ENCODE measurements at regions not wholly inside any gene's neighbourhood (a gene's known extent, or its start where the extent isn't known, plus 50 kb on each side); places are given as distances from the start of the nearest gene placed in this dataset.

GRCh38 chr4:171142045-171142444 lies 671.2 kb upstream of the GALNTL6 start:
- no peak for DNase-seq

- no peak for DNase-seq
Observed at GRCh38 chr4:171130256-171130801, 682.9 kb upstream of the GALNTL6 start.

- no peak for DNase-seq
Observed at GRCh38 chr4:171118091-171118490, 695.1 kb upstream of the GALNTL6 start.

- no peak for DNase-seq
Observed at GRCh38 chr4:171117457-171117856, 695.7 kb upstream of the GALNTL6 start.

GRCh38 chr4:171101845-171102244 lies 711.4 kb upstream of the GALNTL6 start:
- DNase-seq, result no peak

- DNase-seq, result no peak
Observed at GRCh38 chr4:171087089-171087488, 726.1 kb upstream of the GALNTL6 start.

- DNase-seq, result no peak
Observed at GRCh38 chr4:171067422-171067821, 745.8 kb upstream of the GALNTL6 start.

GRCh38 chr4:171049380-171049779 lies 763.8 kb upstream of the GALNTL6 start:
- DNase-seq, result no peak

- DNase-seq, result no peak
Observed at GRCh38 chr4:171042989-171043524, 770.1 kb upstream of the GALNTL6 start.

GRCh38 chr4:171035909-171036308 lies 777.3 kb upstream of the GALNTL6 start:
- DNase-seq, result no peak

- DNase-seq, result no peak
Observed at GRCh38 chr4:171031338-171031737, 781.9 kb upstream of the GALNTL6 start.

GRCh38 chr4:171025776-171026175 lies 787.4 kb upstream of the GALNTL6 start:
- DNase-seq, result no peak

GRCh38 chr4:171025343-171025742 lies 787.9 kb upstream of the GALNTL6 start:
- no peak for DNase-seq

- DNase-seq, result no peak
Observed at GRCh38 chr4:171024720-171025303, 788.4 kb upstream of the GALNTL6 start.

- DNase-seq, result no peak
Observed at GRCh38 chr4:171022824-171023230, 790.4 kb upstream of the GALNTL6 start.

- DNase-seq, result no peak
Observed at GRCh38 chr4:171017593-171017992, 795.6 kb upstream of the GALNTL6 start.

GRCh38 chr4:171016145-171016544 lies 797.1 kb upstream of the GALNTL6 start:
- DNase-seq, result no peak

- DNase-seq, result no peak
Observed at GRCh38 chr4:171015441-171015840, 797.8 kb upstream of the GALNTL6 start.

GRCh38 chr4:171007618-171008390 lies 805.4 kb upstream of the GALNTL6 start:
- no peak for DNase-seq

- DNase-seq, result no peak
Observed at GRCh38 chr4:171002246-171002645, 811.0 kb upstream of the GALNTL6 start.

- no peak for DNase-seq
Observed at GRCh38 chr4:170990989-170991589, 822.1 kb upstream of the GALNTL6 start.

- DNase-seq, result no peak
Observed at GRCh38 chr4:170988446-170988845, 824.8 kb upstream of the GALNTL6 start.

- no peak for DNase-seq
Observed at GRCh38 chr4:170979736-170980135, 833.5 kb upstream of the GALNTL6 start.

GRCh38 chr4:170978990-170979389 lies 834.2 kb upstream of the GALNTL6 start:
- no peak for DNase-seq

Data from 8988T (cell line).